GM13977 (cell line): ENCODE measurements at regions not wholly inside any gene's neighbourhood (a gene's known extent, or its start where the extent isn't known, plus 50 kb on each side); places are given as distances from the start of the nearest gene placed in this dataset.

ENCODE experiments used
- DNase-seq: peaks from one replicate; pipeline ENCODE4 v3.0.0; 2012; ENCODE audit warnings: low spot score
- in situ Hi-C: fragments of 300-500 bp; cut with MboI; formaldehyde crosslinking; loops from one replicate; pipeline ENCODE4 v1.12.0; 2022; ENCODE audit warnings: low sequenced_read_pairs, low pct_unique_long_range_greater_than_20kb, mixed read lengths, inconsistent platforms; ENCODE audit not compliant: unreplicated experiment
- TF ChIP-seq, protein P1 (sequence below): IDR thresholded peaks from 2 replicates; pipeline ENCODE4 v1.5.1; 2012; ENCODE audit warnings: mild to moderate bottlenecking, control low read depth; ENCODE audit not compliant: insufficient read depth; ENCODE audit errors: extremely low read depth, missing control alignments

- in situ Hi-C loops: no loop called here
- TF ChIP-seq, protein P1, sequence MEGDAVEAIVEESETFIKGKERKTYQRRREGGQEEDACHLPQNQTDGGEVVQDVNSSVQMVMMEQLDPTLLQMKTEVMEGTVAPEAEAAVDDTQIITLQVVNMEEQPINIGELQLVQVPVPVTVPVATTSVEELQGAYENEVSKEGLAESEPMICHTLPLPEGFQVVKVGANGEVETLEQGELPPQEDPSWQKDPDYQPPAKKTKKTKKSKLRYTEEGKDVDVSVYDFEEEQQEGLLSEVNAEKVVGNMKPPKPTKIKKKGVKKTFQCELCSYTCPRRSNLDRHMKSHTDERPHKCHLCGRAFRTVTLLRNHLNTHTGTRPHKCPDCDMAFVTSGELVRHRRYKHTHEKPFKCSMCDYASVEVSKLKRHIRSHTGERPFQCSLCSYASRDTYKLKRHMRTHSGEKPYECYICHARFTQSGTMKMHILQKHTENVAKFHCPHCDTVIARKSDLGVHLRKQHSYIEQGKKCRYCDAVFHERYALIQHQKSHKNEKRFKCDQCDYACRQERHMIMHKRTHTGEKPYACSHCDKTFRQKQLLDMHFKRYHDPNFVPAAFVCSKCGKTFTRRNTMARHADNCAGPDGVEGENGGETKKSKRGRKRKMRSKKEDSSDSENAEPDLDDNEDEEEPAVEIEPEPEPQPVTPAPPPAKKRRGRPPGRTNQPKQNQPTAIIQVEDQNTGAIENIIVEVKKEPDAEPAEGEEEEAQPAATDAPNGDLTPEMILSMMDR: no peak
- no peak for DNase-seq
These were observed 385.2 kb upstream of the DUSP10 start for GRCh38 chr1:222127096-222127495.

DNA sequence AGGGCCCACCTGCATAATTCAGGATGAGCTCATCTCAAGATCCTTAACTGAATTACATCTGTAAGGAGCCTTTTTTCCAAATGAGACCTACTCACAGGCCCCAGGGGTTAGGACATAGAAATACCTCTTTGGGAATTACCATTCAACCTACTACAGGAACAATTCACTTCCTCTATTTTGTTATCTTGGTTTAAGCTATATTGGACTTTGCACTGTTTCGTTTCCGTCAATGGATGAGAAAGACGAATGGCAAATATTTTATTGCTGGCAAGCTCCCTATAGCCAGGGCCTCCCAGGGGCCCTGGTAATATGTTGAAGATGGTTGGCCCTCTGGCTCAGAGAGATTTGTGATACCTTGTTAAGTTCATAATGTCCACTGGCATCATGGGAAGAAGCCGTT lies 384.2 kb upstream of the DUSP10 start:
- in situ Hi-C loops: no loop called here
- DNase-seq: no peak
- TF ChIP-seq, protein P1: no peak

DNA sequence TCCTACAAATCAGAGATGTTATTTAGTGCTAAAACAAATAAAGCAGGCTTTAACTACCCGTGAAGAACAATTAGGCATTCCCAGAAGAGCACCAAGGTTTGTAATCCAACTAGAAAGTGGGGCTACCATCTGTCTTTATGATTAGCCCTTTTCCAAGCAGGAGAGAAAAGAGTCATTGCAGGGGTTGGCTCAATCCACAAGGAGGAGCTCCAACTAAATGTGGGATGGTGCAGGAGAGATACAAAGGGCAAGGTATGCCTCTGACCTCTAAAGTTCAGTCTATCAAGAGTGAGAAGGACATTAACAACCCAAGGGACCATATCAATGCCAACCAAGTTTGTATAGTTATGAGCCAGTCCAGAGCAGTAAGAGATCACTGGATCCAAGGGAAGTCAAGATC lies 382.7 kb upstream of the DUSP10 start:
- in situ Hi-C loops: no loop called here
- no peak for DNase-seq
- TF ChIP-seq, protein P1: peak; percentile 8

DNA sequence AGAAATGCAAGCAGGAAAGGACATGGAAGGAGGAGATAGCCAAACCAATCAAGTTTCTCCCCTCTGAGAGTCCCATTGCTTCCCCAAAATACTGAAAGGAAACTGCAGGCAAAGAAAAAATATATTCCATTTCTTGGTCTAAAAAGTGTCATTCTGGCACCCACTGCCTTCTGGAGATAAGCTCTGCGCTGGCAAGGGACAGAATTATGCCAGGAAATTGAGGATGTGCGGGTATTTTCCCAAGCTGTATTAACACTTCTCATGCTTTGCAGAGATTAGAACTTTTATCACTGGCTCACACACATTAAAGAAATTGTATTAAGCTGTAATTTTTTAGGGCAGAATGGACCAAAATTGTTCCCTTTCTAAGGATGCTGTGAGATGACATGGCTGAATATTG lies 381.2 kb upstream of the DUSP10 start:
- in situ Hi-C loops: no loop called here
- TF ChIP-seq, protein P1: no peak

GRCh38 chr1:222117809-222118208 lies 375.9 kb upstream of the DUSP10 start:
- DNase-seq: no peak
- TF ChIP-seq, protein P1: no peak
- in situ Hi-C loops: no loop called here

More for the DNA sequence above, 381.2 kb upstream of the DUSP10 start:
- DNase-seq: no peak

DNA sequence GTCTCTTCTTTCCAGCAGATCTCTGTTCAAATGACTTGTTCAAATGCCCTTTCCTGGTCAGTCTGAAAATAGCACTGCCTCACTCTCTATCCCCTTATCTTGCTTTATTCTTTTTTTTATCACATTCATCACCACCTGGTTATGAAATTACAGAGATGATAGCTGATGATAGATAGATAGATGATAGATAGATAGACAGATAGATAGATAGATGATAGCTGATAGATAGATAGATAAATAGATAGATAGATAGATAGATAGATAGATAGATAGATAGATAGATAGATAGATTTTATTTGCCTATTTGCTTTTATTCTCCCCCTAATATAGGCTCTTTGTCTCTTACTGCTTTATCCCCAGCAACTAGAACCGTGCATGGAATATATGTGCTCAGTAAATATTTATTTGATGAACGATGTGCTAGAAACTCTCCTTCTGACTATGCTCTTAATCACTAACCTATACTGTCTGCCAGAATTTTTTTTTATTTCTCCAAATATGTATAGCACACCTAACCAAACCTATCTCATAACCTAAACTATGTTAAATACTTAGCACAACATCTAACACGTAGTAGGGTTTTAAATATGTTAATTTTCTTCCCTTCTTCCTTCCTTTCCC lies 372.8 kb upstream of the DUSP10 start:
- in situ Hi-C loops: no loop called here
- DNase-seq: no peak
- TF ChIP-seq, protein P1: no peak
